ENCODE measurements at regions not wholly inside any gene's neighbourhood (a gene's known extent, or its start where the extent isn't known, plus 50 kb on each side); places are given as distances from the start of the nearest gene placed in this dataset.

GRCh38 chr4:17336524-17336961 lies 175.3 kb downstream of the QDPR start:
- no peak for DNase-seq (ENCODE audit: low read depth)

GRCh38 chr4:17336069-17336468 lies 175.8 kb downstream of the QDPR start:
- no peak for DNase-seq (ENCODE audit: low read depth)

GRCh38 chr4:17335371-17335770 lies 176.5 kb downstream of the QDPR start:
- no peak for DNase-seq (ENCODE audit: low read depth)

GRCh38 chr4:17332478-17332877 lies 179.4 kb downstream of the QDPR start:
- DNase-seq (ENCODE audit: low read depth) = no peak

GRCh38 chr4:17329046-17329445 lies 182.8 kb downstream of the QDPR start:
- no peak for DNase-seq (ENCODE audit: low read depth)

- DNase-seq (ENCODE audit: low read depth) = no peak
Observed at GRCh38 chr4:17328141-17328815, 183.6 kb downstream of the QDPR start.

- no peak for DNase-seq (ENCODE audit: low read depth)
Observed at GRCh38 chr4:17327591-17327990, 184.3 kb downstream of the QDPR start.

GRCh38 chr4:17326756-17327155 lies 185.1 kb downstream of the QDPR start:
- no peak for DNase-seq (ENCODE audit: low read depth)

GRCh38 chr4:17325098-17325497 lies 186.8 kb downstream of the QDPR start:
- DNase-seq (ENCODE audit: low read depth) = no peak

GRCh38 chr4:17324386-17324830 lies 187.5 kb downstream of the QDPR start:
- peak; percentile 60 for DNase-seq (ENCODE audit: low read depth)

GRCh38 chr4:17323554-17324385 lies 188.1 kb downstream of the QDPR start:
- DNase-seq (ENCODE audit: low read depth) = no peak

- DNase-seq (ENCODE audit: low read depth) = no peak
Observed at GRCh38 chr4:17322514-17322913, 189.4 kb downstream of the QDPR start.

- no peak for DNase-seq (ENCODE audit: low read depth)
Observed at GRCh38 chr4:17320046-17320445, 191.8 kb downstream of the QDPR start.

- no peak for DNase-seq (ENCODE audit: low read depth)
Observed at GRCh38 chr4:17317526-17317925, 194.4 kb downstream of the QDPR start.

- no peak for DNase-seq (ENCODE audit: low read depth)
Observed at GRCh38 chr4:17316566-17316965, 195.3 kb downstream of the QDPR start.

- DNase-seq (ENCODE audit: low read depth) = no peak
Observed at GRCh38 chr4:17315459-17315858, 196.4 kb downstream of the QDPR start.

- no peak for DNase-seq (ENCODE audit: low read depth)
Observed at GRCh38 chr4:17313194-17313593, 198.7 kb downstream of the QDPR start.

- peak; percentile 36 for DNase-seq (ENCODE audit: low read depth)
Observed at GRCh38 chr4:17310269-17310652, 201.6 kb downstream of the QDPR start.

- no peak for DNase-seq (ENCODE audit: low read depth)
Observed at GRCh38 chr4:17309567-17310268, 202.2 kb downstream of the QDPR start.

- no peak for DNase-seq (ENCODE audit: low read depth)
Observed at GRCh38 chr4:17301869-17302268, 210.0 kb downstream of the QDPR start.

GRCh38 chr4:17301266-17301665 lies 210.6 kb downstream of the QDPR start:
- no peak for DNase-seq (ENCODE audit: low read depth)

GRCh38 chr4:17296921-17297890 lies 214.7 kb downstream of the QDPR start:
- DNase-seq (ENCODE audit: low read depth) = no peak
